OCI-LY3 (cell line): ENCODE measurements at regions not wholly inside any gene's neighbourhood (a gene's known extent, or its start where the extent isn't known, plus 50 kb on each side); places are given as distances from the start of the nearest gene placed in this dataset.

ENCODE experiments used
- H2AFZ ChIP-seq: fragments of 200-600, 300-600 bp; shearing (Covaris generic); 2 replicates; pipeline ENCODE4 v1.6.0; 2014; ENCODE audit warnings: antibody characterized with exemption, low read depth, low read length
- H3K27ac ChIP-seq: fragments of 200-600, 300-600 bp; sonication (generic); 2 replicates; pipeline ENCODE4 v1.5.1; 2014; ENCODE audit warnings: mild to moderate bottlenecking, low read length, moderate library complexity, mixed read lengths
- H3K27me3 ChIP-seq: fragments of 200-600, 300-600 bp; sonication (generic); 2 replicates; pipeline ENCODE4 v1.6.1; 2014; ENCODE audit warnings: low read depth, low read length, mixed read lengths
- H3K36me3 ChIP-seq: fragments of 200-600, 300-600 bp; sonication (generic); replicated peaks from 2 replicates; pipeline ENCODE3; 2014; ENCODE audit warnings: low read depth, low read length, mixed read lengths
- H3K4me1 ChIP-seq: fragments of 300-600, 200-600 bp; sonication (generic); 2 replicates; pipeline ENCODE4 v1.6.1; 2014; ENCODE audit warnings: low read length, mixed read lengths
- H3K4me2 ChIP-seq: fragments of 200-600, 300-600 bp; sonication (generic); 2 replicates; pipeline ENCODE4 v1.6.1; 2014; ENCODE audit warnings: low read length, mixed read lengths
- H3K4me3 ChIP-seq: fragments of 300-600, 200-600 bp; sonication (generic); 2 replicates; pipeline ENCODE4 v1.5.1; 2014; ENCODE audit warnings: antibody characterized with exemption, mild to moderate bottlenecking, low read length, moderate library complexity
- H3K79me2 ChIP-seq: fragments of 300-600, 200-600 bp; shearing (Covaris generic); 2 replicates; pipeline ENCODE4 v1.6.1; 2014; ENCODE audit warnings: mild to moderate bottlenecking, low read length, mixed read lengths
- H3K9ac ChIP-seq: fragments of 300-600, 200-600 bp; shearing (Covaris generic); 2 replicates; pipeline ENCODE4 v1.6.0; 2014; ENCODE audit warnings: mild to moderate bottlenecking, low read length, moderate library complexity
- H3K9me3 ChIP-seq: fragments of 200-600, 300-600 bp; shearing (Covaris generic); 2 replicates; pipeline ENCODE4 v1.6.1; 2014; ENCODE audit warnings: low read length, mixed read lengths; ENCODE audit not compliant: insufficient read depth
- H4K20me1 ChIP-seq: fragments of 200-600, 300-600 bp; sonication (generic); 2 replicates; pipeline ENCODE4 v1.6.1; 2016; ENCODE audit warnings: low read length, mixed read lengths; ENCODE audit not compliant: insufficient read depth
- CTCF ChIP-seq: fragments of 200-600, 300-600 bp; sonication (generic); IDR thresholded peaks from 2 replicates; pipeline ENCODE4 v1.5.1; 2014; ENCODE audit warnings: antibody characterized with exemption, low read length, low read depth
- EZH2phosphoT487 ChIP-seq: fragments of 200-600 bp; shearing (Covaris generic); IDR thresholded peaks from 2 replicates; pipeline ENCODE4 v1.6.1; 2018; ENCODE audit warnings: antibody characterized with exemption, mixed run types, low read depth

- Histone ChIP-seq H3K9me3 (no peaks in the 10 kb centered on the region), H3K4me3 (no peak overlapping the region), H3K27me3 (no peaks in the 10 kb centered on the region), H3K79me2 (no peaks in the 10 kb centered on the region), H4K20me1 (no peaks in the 10 kb centered on the region), H2AFZ (no peak overlapping the region), H3K4me1 (no peaks in the 10 kb centered on the region), H3K27ac (no peak overlapping the region), H3K9ac (no peak overlapping the region), H3K36me3 (no peaks in the 10 kb centered on the region), H3K4me2 (no peak overlapping the region)
- TF ChIP-seq CTCF (no peak), EZH2phosphoT487 (no peak)
Measured at GRCh38 chr9:99399474-99399873, 177.4 kb downstream of the SEC61B start.

GRCh38 chr9:99400184-99400731, 178.2 kb downstream of the SEC61B start:
- Histone ChIP-seq H3K36me3 (no peaks in the 10 kb centered on the region), H3K4me3 (no peak overlapping the region), H2AFZ (no peak overlapping the region), H3K9me3 (no peaks in the 10 kb centered on the region), H4K20me1 (no peaks in the 10 kb centered on the region), H3K4me2 (no peak overlapping the region), H3K79me2 (no peaks in the 10 kb centered on the region), H3K4me1 (no peaks in the 10 kb centered on the region), H3K27ac (no peak overlapping the region), H3K9ac (no peak overlapping the region), H3K27me3 (no peaks in the 10 kb centered on the region)
- TF ChIP-seq EZH2phosphoT487, result no peak

- Histone ChIP-seq H3K9ac (no peak overlapping the region), H3K79me2 (no peaks in the 10 kb centered on the region), H3K4me1 (no peaks in the 10 kb centered on the region), H2AFZ (no peak overlapping the region), H3K4me2 (no peak overlapping the region), H3K36me3 (no peaks in the 10 kb centered on the region), H3K27me3 (no peaks in the 10 kb centered on the region), H3K9me3 (no peaks in the 10 kb centered on the region), H4K20me1 (no peaks in the 10 kb centered on the region), H3K4me3 (no peak overlapping the region), H3K27ac (no peak overlapping the region)
- TF ChIP-seq EZH2phosphoT487 (no peak), CTCF (no peak)
Measured at GRCh38 chr9:99401680-99402504, 179.8 kb downstream of the SEC61B start.

GRCh38 chr9:99403371-99403770, 181.3 kb downstream of the SEC61B start:
- H3K9me3 ChIP-seq, result no peaks in the 10 kb centered on the region
- no peak overlapping the region for H2AFZ ChIP-seq
- H3K27me3 ChIP-seq, result no peaks in the 10 kb centered on the region
- no peak overlapping the region for H3K27ac ChIP-seq
- no peak overlapping the region for H3K4me3 ChIP-seq
- no peaks in the 10 kb centered on the region for H3K4me1 ChIP-seq
- H3K79me2 ChIP-seq, result no peaks in the 10 kb centered on the region
- no peak overlapping the region for H3K9ac ChIP-seq
- TF ChIP-seq CTCF, result no peak
- TF ChIP-seq EZH2phosphoT487, result no peak
- H4K20me1 ChIP-seq, result no peaks in the 10 kb centered on the region
- H3K36me3 ChIP-seq, result no peaks in the 10 kb centered on the region
- no peak overlapping the region for H3K4me2 ChIP-seq
